K562 (cell line): ENCODE measurements at regions not wholly inside any gene's neighbourhood (a gene's known extent, or its start where the extent isn't known, plus 50 kb on each side); places are given as distances from the start of the nearest gene placed in this dataset.

Experiments used
- ATAC-seq: fragments of 200-7000 bp; cut with Tn5 transposase; 3 replicates; pipeline ENCODE4 v1.9.1; 2020; ENCODE audit warnings: moderate library complexity
- BruUV-seq: library from RNA; stranded (reverse); fragments of 400-500 nt; replicated peaks from 2 replicates; lab custom pipeline; 2021; lab: Mats Ljungman, UMichigan
- CTCF ChIA-PET: fragments of 300-600 bp; formaldehyde crosslinking; extraction: SDS; loops from one replicate; lab custom pipeline; 2021; ENCODE audit warnings: low intra/inter-chr PET ratio; lab: Yijun Ruan, JAX
- POLR2A ChIA-PET: fragments of 300-600, 350-650 bp; sonication (Branson Sonifier 250); formaldehyde crosslinking; extraction: SDS; loops from one replicate; lab custom pipeline; 2021; ENCODE audit warnings: antibody characterized with exemption, inconsistent platforms; lab: Yijun Ruan, JAX
- DNase-seq, 4 experiments: peaks; one replicate each; pipeline versions ENCODE4 v3.0.0 to v3.0.0-alpha.2; 2011 to 2018; ENCODE audit warnings: low spot score in 3 of 4, mixed read lengths in 3 of 4; ENCODE audit errors: extremely low read depth in 1 of 4
- FAIRE-seq: peaks from 2 replicates; lab custom pipeline; 2011; peaks lifted over from hg19 to GRCh38; lab: Jason Lieb, UNC
- H2AFZ ChIP-seq: 2 replicates; pipeline ENCODE4 v1.6.0; 2011; ENCODE audit warnings: low read depth, low read length, control low read depth, inconsistent platforms
- H3K27ac ChIP-seq: fragments of 200-600 bp; 3 replicates; pipeline ENCODE4 v1.8.0; 2011; ENCODE audit warnings: low read depth, mild to moderate bottlenecking, control low read depth, inconsistent platforms, low read length, moderate library complexity, mixed read lengths; ENCODE audit errors: extremely low read depth
- H3K27me3 ChIP-seq, 2 experiments: fragments of 300-600 bp in 1 of 2; 2 replicates in 1 of 2; 3 replicates in 1 of 2; pipeline versions ENCODE4 v1.6.0 to v1.8.0; 2011; ENCODE audit warnings: inconsistent platforms in 2 of 2, low read length in 2 of 2, mild to moderate bottlenecking in 1 of 2, mixed read lengths in 1 of 2, moderate library complexity in 1 of 2; ENCODE audit not compliant: control insufficient read depth in 2 of 2, insufficient read depth in 2 of 2
- H3K36me3 ChIP-seq: fragments of 300-600 bp; 3 replicates; pipeline ENCODE4 v1.8.0; 2011; ENCODE audit warnings: mild to moderate bottlenecking, low read length, inconsistent platforms; ENCODE audit not compliant: control insufficient read depth, insufficient read depth
- H3K4me1 ChIP-seq, 2 experiments: fragments of 200-600 bp in 1 of 2; replicated peaks in 1 of 2; 2 replicates in 1 of 2; 3 replicates in 1 of 2; pipeline versions ENCODE4 v1.5.1 to v1.8.0; 2011; ENCODE audit warnings: inconsistent platforms in 2 of 2, low read length in 2 of 2, mild to moderate bottlenecking in 1 of 2, mixed read lengths in 1 of 2, moderate library complexity in 1 of 2; ENCODE audit not compliant: control insufficient read depth in 2 of 2, insufficient read depth in 2 of 2
- H3K4me2 ChIP-seq: 2 replicates; pipeline ENCODE4 v1.6.1; 2011; ENCODE audit warnings: low read length, control low read depth, inconsistent platforms, mixed read lengths; ENCODE audit not compliant: insufficient read depth
- H3K4me3 ChIP-seq: fragments of 200-600 bp; sonication (generic), shearing (Covaris generic); 2 replicates; pipeline ENCODE4 v1.5.1; 2016; ENCODE audit warnings: control low read depth, inconsistent platforms
- H3K79me2 ChIP-seq: fragments of 200-600 bp; 3 replicates; pipeline ENCODE4 v1.8.0; 2011; ENCODE audit warnings: low read length, inconsistent platforms; ENCODE audit not compliant: control insufficient read depth, insufficient read depth
- H3K9ac ChIP-seq, 2 experiments: 2 replicates each; pipeline versions ENCODE4 v1.6.0 to v1.6.1; 2011; ENCODE audit warnings: low read depth in 2 of 2, low read length in 2 of 2, control low read depth in 1 of 2, inconsistent platforms in 1 of 2, mild to moderate bottlenecking in 1 of 2, mixed read lengths in 1 of 2; ENCODE audit not compliant: insufficient read depth in 1 of 2
- H3K9me1 ChIP-seq: one replicate; pipeline ENCODE4 v1.6.0; 2011; ENCODE audit warnings: inconsistent platforms, mild to moderate bottlenecking, low read length, moderate library complexity; ENCODE audit not compliant: control insufficient read depth, insufficient read depth
- H3K9me3 ChIP-seq: replicated peaks from 2 replicates; pipeline ENCODE4 v1.5.1; 2011; ENCODE audit warnings: low read depth, low read length, inconsistent platforms; ENCODE audit not compliant: control insufficient read depth, insufficient read depth
- H4K20me1 ChIP-seq: replicated peaks from 2 replicates; pipeline ENCODE4 v1.6.1; 2011; ENCODE audit warnings: low read length, inconsistent platforms, mixed read lengths; ENCODE audit not compliant: control insufficient read depth, insufficient read depth
- TBL1XR1 ChIP-seq, 2 experiments: IDR thresholded peaks; 2 replicates each; pipeline ENCODE4 v1.6.1; 2012; ENCODE audit warnings: improper control_type of control experiment in 2 of 2, low read length in 2 of 2, mild to moderate bottlenecking in 1 of 2
- TFAP4 ChIP-seq: sonication (generic); formaldehyde crosslinking; IDR thresholded peaks from 2 replicates; pipeline ENCODE4 v1.8.0; 2022; ENCODE audit warnings: missing genetic modification reagents, mild to moderate bottlenecking, moderate library complexity, borderline replicate concordance
- WGBS: fragments of 100-300 bp; shearing (Covaris generic); methylation state at CpG from one replicate; pipeline ENCODE4 v1.1.6; 2016; ENCODE audit warnings: low coverage, mixed read lengths; ENCODE audit not compliant: insufficient coverage; ENCODE audit errors: missing lambda C conversion rate; 5-methylcytosine and 5-hydroxymethylcytosine counted together
- in situ Hi-C: fragments of 300-500 bp; cut with MboI; formaldehyde crosslinking; loops from 4 replicates; pipeline ENCODE4 v1.15.0; 2018; ENCODE audit warnings: inconsistent platforms, mixed read lengths
- intact Hi-C: fragments of 100-400 bp; cut with micrococcal nuclease; formaldehyde crosslinking; loops from 2 replicates; pipeline ENCODE4 v1.14.2; 2022

GRCh38 chr5:154625031-154625430, 130.1 kb upstream of the LARP1 start:
- H3K9me3 ChIP-seq = no peaks in the 10 kb centered on the region

GRCh38 chr5:154624341-154624740, 130.8 kb upstream of the LARP1 start:
- Histone ChIP-seq H3K27ac (no peak overlapping the region), H2AFZ (no peak overlapping the region), H3K36me3 (no peaks in the 10 kb centered on the region), H3K4me3 (no peak overlapping the region), H4K20me1 (no peaks in the 10 kb centered on the region; the same call in 1 of the 2 replicates), H3K79me2 (no peaks in the 10 kb centered on the region), H3K4me2 (no peak overlapping the region), H3K9me3 (no peaks in the 10 kb centered on the region), H3K27me3 (peaks cover 9 to 18% of the 10 kb centered on the region in 2 experiments; a peak in 4 of 5 replicates), H3K4me1 (no peaks in the 10 kb centered on the region; a peak in 1 of 5 replicates), H3K9me1 (no peaks in the 10 kb centered on the region), H3K9ac (no peak overlapping the region)
- in situ Hi-C loops = no loop called here
- no peak for TF ChIP-seq TFAP4
- 7% methylated on average over 3 of the region's 3 CpGs for WGBS
- DNase-seq (no peak), ATAC-seq (no peak), FAIRE-seq (no peak)
- ChIA-PET POLR2A (no interaction called here), CTCF (no interaction called here)
- BruUV-seq = no TSS peak
- intact Hi-C loops = no loop called here

More at GRCh38 chr5:154625031-154625430, 130.1 kb upstream of the LARP1 start:
- Histone ChIP-seq H4K20me1 (no peaks in the 10 kb centered on the region; the same call in 1 of the 2 replicates), H3K4me1 (no peaks in the 10 kb centered on the region; a peak in 1 of 5 replicates), H3K27me3 (peaks cover 12 to 22% of the 10 kb centered on the region in 2 experiments; a peak in 4 of 5 replicates), H3K9ac (no peak overlapping the region), H2AFZ (no peak overlapping the region), H3K36me3 (no peaks in the 10 kb centered on the region), H3K27ac (no peak overlapping the region), H3K9me1 (no peaks in the 10 kb centered on the region), H3K79me2 (no peaks in the 10 kb centered on the region), H3K4me2 (no peak overlapping the region), H3K4me3 (no peak overlapping the region)
- POLR2A ChIA-PET = no interaction called here
- DNase-seq (no peak), FAIRE-seq (no peak), ATAC-seq (no peak)
- no peak for TF ChIP-seq TBL1XR1 (IDR thresholded peaks at IDR 0.05; ENCODE audit: low read length in 2 of 2)
- no TSS peak for BruUV-seq
- 4% methylated on average over 5 of the region's 5 CpGs for WGBS
- intact Hi-C loops = no loop called here
- CTCF ChIA-PET = no interaction called here
- in situ Hi-C loops = loop anchor here (25.0 kb wide), 1 partner anchor 662 kb away; no protein-coding TSS in a partner anchor
